H1 (cell line): ENCODE measurements at regions not wholly inside any gene's neighbourhood (a gene's known extent, or its start where the extent isn't known, plus 50 kb on each side); places are given as distances from the start of the nearest gene placed in this dataset.

Experiments used
- CTCF ChIA-PET: fragments of 300-600 bp; sonication (Branson Sonifier 250); formaldehyde crosslinking; loops from one replicate; lab custom pipeline; 2021; ENCODE audit not compliant: partially characterized antibody; lab: Charles Lee
- POLR2A ChIA-PET: fragments of 300-600 bp; sonication (Branson Sonifier 250); formaldehyde crosslinking; loops from one replicate; lab custom pipeline; 2021; ENCODE audit warnings: inconsistent platforms; ENCODE audit not compliant: partially characterized antibody; lab: Charles Lee
- DNase-seq, 2 experiments: peaks; one replicate each; pipeline versions ENCODE4 v3.0.0 to v3.0.0-alpha.2; 2010 to 2022; ENCODE audit warnings: low spot score in 2 of 2, low read depth in 1 of 2, mixed read lengths in 1 of 2
- FAIRE-seq: peaks from 2 replicates; lab custom pipeline; 2011; peaks lifted over from hg19 to GRCh38; lab: Jason Lieb, UNC
- H2AFZ ChIP-seq: 2 replicates; pipeline ENCODE4 v1.8.1; 2012; ENCODE audit warnings: low read length, inconsistent platforms
- H2AK5ac ChIP-seq: 2 replicates; pipeline ENCODE4 v1.6.1; 2013; ENCODE audit warnings: low read depth, low read length
- H2BK120ac ChIP-seq: replicated peaks from 2 replicates; pipeline ENCODE3; 2013; ENCODE audit warnings: low read depth, low read length, inconsistent platforms
- H2BK12ac ChIP-seq: 2 replicates; pipeline ENCODE4 v1.6.1; 2013; ENCODE audit warnings: low read depth, low read length
- H2BK15ac ChIP-seq: 2 replicates; pipeline ENCODE4 v1.6.1; 2013; ENCODE audit warnings: low read length
- H2BK20ac ChIP-seq: 2 replicates; pipeline ENCODE4 v1.6.1; 2013; ENCODE audit warnings: low read length
- H2BK5ac ChIP-seq: 2 replicates; pipeline ENCODE4 v1.6.1; 2013; ENCODE audit warnings: low read depth, low read length
- H3K14ac ChIP-seq: 2 replicates; pipeline ENCODE4 v1.6.1; 2013; ENCODE audit warnings: inconsistent platforms; ENCODE audit not compliant: insufficient read length
- H3K18ac ChIP-seq: 2 replicates; pipeline ENCODE4 v1.6.1; 2013; ENCODE audit warnings: low read length; ENCODE audit errors: extremely low read depth
- H3K23ac ChIP-seq: 2 replicates; pipeline ENCODE4 v1.6.1; 2013; ENCODE audit warnings: inconsistent platforms; ENCODE audit not compliant: insufficient read length
- H3K23me2 ChIP-seq: 2 replicates; pipeline ENCODE4 v1.6.1; 2013; ENCODE audit warnings: low read depth, low read length
- H3K27ac ChIP-seq: 2 replicates; pipeline ENCODE4 v1.6.1; 2011; ENCODE audit warnings: low read depth, low read length, inconsistent platforms
- H3K27me3 ChIP-seq, 4 experiments: replicated peaks in 1 of 4; 1 replicate in 1 of 4; 2 replicates in 3 of 4; pipeline versions ENCODE4 v1.6.1 to v1.8.1; 2011 to 2013; ENCODE audit warnings: low read length in 3 of 4, mild to moderate bottlenecking in 3 of 4, inconsistent platforms in 2 of 4, mixed read lengths in 2 of 4, moderate library complexity in 1 of 4; ENCODE audit not compliant: control insufficient read depth in 3 of 4, insufficient read depth in 3 of 4; ENCODE audit errors: extremely low read depth in 1 of 4
- H3K36me3 ChIP-seq, 4 experiments: 2 replicates each; pipeline versions ENCODE4 v1.6.1 to v1.8.1; 2011 to 2013; ENCODE audit warnings: mild to moderate bottlenecking in 4 of 4, low read length in 3 of 4, moderate library complexity in 2 of 4, control low read depth in 1 of 4, inconsistent platforms in 1 of 4; ENCODE audit not compliant: insufficient read depth in 4 of 4, control insufficient read depth in 2 of 4
- H3K4ac ChIP-seq: replicated peaks from 2 replicates; pipeline ENCODE3; 2013; ENCODE audit warnings: low read length, low read depth, mixed read lengths, inconsistent platforms; ENCODE audit not compliant: insufficient read length
- H3K4me1 ChIP-seq, 4 experiments: replicated peaks in 1 of 4; 1 replicate in 1 of 4; 2 replicates in 3 of 4; pipeline versions ENCODE4 v1.6.1 to v1.8.1; 2011 to 2013; ENCODE audit warnings: low read length in 3 of 4, inconsistent platforms in 2 of 4, mixed read lengths in 1 of 4; ENCODE audit not compliant: insufficient read depth in 4 of 4, control insufficient read depth in 3 of 4
- H3K4me2 ChIP-seq, 2 experiments: 2 replicates each; pipeline versions ENCODE4 v1.6.1 to v1.8.1; 2011 to 2013; ENCODE audit warnings: low read depth in 2 of 2, low read length in 2 of 2, control low read depth in 1 of 2, inconsistent platforms in 1 of 2, mild to moderate bottlenecking in 1 of 2; ENCODE audit not compliant: insufficient read depth in 1 of 2
- H3K4me3 ChIP-seq, 4 experiments: fragments of 200-600, 300-600 bp in 1 of 4; sonication (generic), shearing (Covaris generic), sonication (Bioruptor Twin) in 1 of 4; 2 replicates each; pipeline versions ENCODE4 v1.5.1 to v1.8.1; 2011 to 2016; ENCODE audit warnings: low read length in 4 of 4, low read depth in 3 of 4, control low read depth in 2 of 4, inconsistent platforms in 2 of 4, mild to moderate bottlenecking in 2 of 4, mixed read lengths in 1 of 4, moderate library complexity in 1 of 4; ENCODE audit not compliant: insufficient read depth in 2 of 4; ENCODE audit errors: extremely low read depth in 1 of 4
- H3K56ac ChIP-seq: replicated peaks from 2 replicates; pipeline ENCODE3; 2013; ENCODE audit warnings: low read depth, mild to moderate bottlenecking, mixed read lengths, low read length, inconsistent platforms; ENCODE audit not compliant: insufficient read length
- H3K79me1 ChIP-seq: 2 replicates; pipeline ENCODE4 v1.6.1; 2013; ENCODE audit warnings: low read depth, low read length, control low read depth
- H3K79me2 ChIP-seq, 2 experiments: 2 replicates each; pipeline versions ENCODE4 v1.6.1 to v1.8.1; 2012 to 2013; ENCODE audit warnings: low read length in 2 of 2, mild to moderate bottlenecking in 2 of 2, inconsistent platforms in 1 of 2; ENCODE audit not compliant: insufficient read depth in 2 of 2, control insufficient read depth in 1 of 2
- H3K9ac ChIP-seq, 4 experiments: replicated peaks in 1 of 4; 1 replicate in 1 of 4; 2 replicates in 3 of 4; pipeline versions ENCODE4 v1.6.1 to v1.8.1; 2011 to 2013; ENCODE audit warnings: low read depth in 3 of 4, low read length in 3 of 4, control low read depth in 2 of 4, mild to moderate bottlenecking in 2 of 4, moderate library complexity in 2 of 4, inconsistent platforms in 1 of 4; ENCODE audit errors: extremely low read depth in 1 of 4
- H3K9me3 ChIP-seq, 2 experiments: 2 replicates each; pipeline versions ENCODE4 v1.6.1 to v1.8.1; 2012 to 2013; ENCODE audit warnings: mild to moderate bottlenecking in 2 of 2, moderate library complexity in 2 of 2, control low read depth in 1 of 2, inconsistent platforms in 1 of 2, low read depth in 1 of 2, low read length in 1 of 2, mixed read lengths in 1 of 2; ENCODE audit not compliant: insufficient read depth in 2 of 2
- H4K20me1 ChIP-seq, 2 experiments: replicated peaks in 1 of 2; 2 replicates each; pipeline versions ENCODE3 to v1.8.1; 2011 to 2013; ENCODE audit warnings: inconsistent platforms in 2 of 2, low read length in 2 of 2, mild to moderate bottlenecking in 1 of 2; ENCODE audit not compliant: insufficient read depth in 2 of 2, control insufficient read depth in 1 of 2
- H4K5ac ChIP-seq: 2 replicates; pipeline ENCODE4 v1.6.1; 2013; ENCODE audit warnings: low read length, low read depth, mixed read lengths, inconsistent platforms; ENCODE audit not compliant: insufficient read length
- H4K8ac ChIP-seq: 2 replicates; pipeline ENCODE4 v1.8.0; 2013; ENCODE audit warnings: mild to moderate bottlenecking, moderate library complexity, low read length, inconsistent platforms; ENCODE audit not compliant: insufficient read depth; ENCODE audit errors: extremely low read depth
- H4K91ac ChIP-seq: replicated peaks from 2 replicates; pipeline ENCODE3; 2013; ENCODE audit warnings: low read length, mixed read lengths, inconsistent platforms; ENCODE audit not compliant: insufficient read length
- ASH2L ChIP-seq: fragments of 200-600, 300-600 bp; sonication (generic); IDR thresholded peaks from one replicate; pipeline ENCODE4 v1.7.1; 2017; ENCODE audit warnings: low read length
- CBX5 ChIP-seq: fragments of 300-800, 300-1000 bp; sonication (generic); IDR thresholded peaks from 2 replicates; pipeline ENCODE4 v1.7.1; 2016; ENCODE audit warnings: antibody characterized with exemption, low read length, low read depth
- CREB1 ChIP-seq: IDR thresholded peaks from 2 replicates; pipeline ENCODE4 v1.6.1; 2012; ENCODE audit warnings: inconsistent platforms
- EGR1 ChIP-seq: IDR thresholded peaks from 2 replicates; pipeline ENCODE4 v1.6.1; 2011; ENCODE audit warnings: low read depth, low read length, borderline replicate concordance
- EP300 ChIP-seq, 2 experiments: IDR thresholded peaks; 1 replicate in 1 of 2; 2 replicates in 1 of 2; pipeline ENCODE4 v1.6.1; 2011 to 2012; ENCODE audit warnings: low read depth in 2 of 2, low read length in 2 of 2, mild to moderate bottlenecking in 2 of 2, borderline replicate concordance in 1 of 2, inconsistent platforms in 1 of 2, moderate library complexity in 1 of 2
- JUND ChIP-seq: IDR thresholded peaks from 2 replicates; pipeline ENCODE4 v1.6.1; 2011; ENCODE audit warnings: mild to moderate bottlenecking, improper control_type of control experiment, low read length
- RBBP5 ChIP-seq: IDR thresholded peaks from 2 replicates; pipeline ENCODE4 v1.7.1; 2012; ENCODE audit warnings: low read depth, mild to moderate bottlenecking, inconsistent platforms, low read length, moderate library complexity, borderline replicate concordance
- SIRT6 ChIP-seq: IDR thresholded peaks from one replicate; pipeline ENCODE4 v1.7.1; 2012; ENCODE audit warnings: low read length, inconsistent platforms
- SP2 ChIP-seq: IDR thresholded peaks from 2 replicates; pipeline ENCODE4 v1.6.1; 2012; ENCODE audit warnings: mild to moderate bottlenecking, low read length, inconsistent platforms
- SP4 ChIP-seq: IDR thresholded peaks from 2 replicates; pipeline ENCODE4 v1.6.1; 2012; ENCODE audit warnings: low read length, inconsistent platforms
- TAF1 ChIP-seq: IDR thresholded peaks from 2 replicates; pipeline ENCODE4 v1.6.1; 2011; ENCODE audit warnings: mild to moderate bottlenecking, low read depth, low read length
- YY1 ChIP-seq: IDR thresholded peaks from 2 replicates; pipeline ENCODE4 v1.6.1; 2011; ENCODE audit warnings: low read depth, mild to moderate bottlenecking, low read length
- WGBS, 2 experiments: shearing (Covaris generic) in 1 of 2; methylation state at CpG; one replicate each; pipeline versions ENCODE4 v1.1.6 to v1.1.7; 2013 to 2015; ENCODE audit warnings: low lambda C conversion rate in 2 of 2, mixed read lengths in 2 of 2, inconsistent platforms in 1 of 2, low coverage in 1 of 2, missing lambda C conversion rate in 1 of 2; ENCODE audit not compliant: insufficient replicate concordance in 2 of 2, insufficient coverage in 1 of 2, insufficient read length in 1 of 2; ENCODE audit errors: extremely low coverage in 1 of 2, missing lambda C conversion rate in 1 of 2; 5-methylcytosine and 5-hydroxymethylcytosine counted together
- TF ChIP-seq, protein P1 (sequence below): IDR thresholded peaks from 2 replicates; pipeline ENCODE4 v1.6.1; 2012; ENCODE audit warnings: inconsistent platforms
- TF ChIP-seq, protein P2 (sequence below), 3 experiments: IDR thresholded peaks; 1 replicate in 2 of 3; 2 replicates in 1 of 3; pipeline versions ENCODE4 v1.5.1 to v1.6.1; 2011; ENCODE audit warnings: low read length in 3 of 3, mild to moderate bottlenecking in 3 of 3, inconsistent platforms in 2 of 3, low read depth in 1 of 3, moderate library complexity in 1 of 3; ENCODE audit not compliant: insufficient read depth in 1 of 3; ENCODE audit errors: control extremely low read depth in 1 of 3

DNA sequence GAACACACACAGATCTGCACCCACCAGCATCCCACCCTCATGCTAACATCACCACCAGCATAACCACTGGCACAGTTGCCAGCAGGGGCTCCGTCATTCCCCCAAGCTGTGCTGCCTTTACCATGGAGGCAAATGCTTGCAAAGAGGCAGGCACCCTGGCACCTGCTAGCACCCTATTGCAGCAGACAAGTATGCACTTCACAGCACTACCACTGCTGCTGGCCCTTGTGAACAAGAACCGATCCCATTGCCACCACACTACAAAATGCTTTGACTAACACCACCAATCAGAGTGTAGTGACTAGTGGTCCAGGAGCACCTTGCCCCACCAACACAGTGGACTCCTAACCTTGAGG, 862.2 kb upstream of the DPPA4 start:
- POLR2A ChIA-PET = no interaction called here
- DNase-seq (no peak), FAIRE-seq (no peak)
- Histone ChIP-seq H3K4me3 (no peak overlapping the region), H4K8ac (no peak overlapping the region; the same call in 1 of the 2 replicates), H3K23ac (no peak overlapping the region), H2AK5ac (no peak overlapping the region), H4K91ac (no peak overlapping the region), H2AFZ (no peak overlapping the region), H2BK20ac (no peak overlapping the region)
- TF ChIP-seq, protein P1, sequence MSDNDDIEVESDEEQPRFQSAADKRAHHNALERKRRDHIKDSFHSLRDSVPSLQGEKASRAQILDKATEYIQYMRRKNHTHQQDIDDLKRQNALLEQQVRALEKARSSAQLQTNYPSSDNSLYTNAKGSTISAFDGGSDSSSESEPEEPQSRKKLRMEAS = no peak
- TF ChIP-seq EP300 (IDR thresholded peaks at IDR 0.05; ENCODE audit: borderline replicate concordance in 1 of 2, low read depth in 2 of 2, low read length in 2 of 2) = no peak
- TF ChIP-seq, protein P2, sequence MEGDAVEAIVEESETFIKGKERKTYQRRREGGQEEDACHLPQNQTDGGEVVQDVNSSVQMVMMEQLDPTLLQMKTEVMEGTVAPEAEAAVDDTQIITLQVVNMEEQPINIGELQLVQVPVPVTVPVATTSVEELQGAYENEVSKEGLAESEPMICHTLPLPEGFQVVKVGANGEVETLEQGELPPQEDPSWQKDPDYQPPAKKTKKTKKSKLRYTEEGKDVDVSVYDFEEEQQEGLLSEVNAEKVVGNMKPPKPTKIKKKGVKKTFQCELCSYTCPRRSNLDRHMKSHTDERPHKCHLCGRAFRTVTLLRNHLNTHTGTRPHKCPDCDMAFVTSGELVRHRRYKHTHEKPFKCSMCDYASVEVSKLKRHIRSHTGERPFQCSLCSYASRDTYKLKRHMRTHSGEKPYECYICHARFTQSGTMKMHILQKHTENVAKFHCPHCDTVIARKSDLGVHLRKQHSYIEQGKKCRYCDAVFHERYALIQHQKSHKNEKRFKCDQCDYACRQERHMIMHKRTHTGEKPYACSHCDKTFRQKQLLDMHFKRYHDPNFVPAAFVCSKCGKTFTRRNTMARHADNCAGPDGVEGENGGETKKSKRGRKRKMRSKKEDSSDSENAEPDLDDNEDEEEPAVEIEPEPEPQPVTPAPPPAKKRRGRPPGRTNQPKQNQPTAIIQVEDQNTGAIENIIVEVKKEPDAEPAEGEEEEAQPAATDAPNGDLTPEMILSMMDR (IDR thresholded peaks at IDR 0.05; ENCODE audit: control extremely low read depth in 1 of 3, insufficient read depth in 1 of 3, low read depth in 1 of 3, low read length in 3 of 3) = no peak
- no peak for TF ChIP-seq RBBP5
- TF ChIP-seq SIRT6 = no peak
- no peak for TF ChIP-seq JUND
- no peak for TF ChIP-seq ASH2L
- TF ChIP-seq YY1 = no peak
- no peak for TF ChIP-seq EGR1
- no peak for TF ChIP-seq SP4
- no peak for TF ChIP-seq CBX5
- no peak for TF ChIP-seq TAF1
- TF ChIP-seq CREB1 = no peak
- TF ChIP-seq SP2 = no peak
- TF ChIP-seq, all 59 proteins: peak for 0
- no peak overlapping the region for H3K4ac ChIP-seq
- H3K27me3 ChIP-seq = no peaks in the 10 kb centered on the region
- no peak overlapping the region for H3K56ac ChIP-seq
- CTCF ChIA-PET = no interaction called here
- no peaks in the 10 kb centered on the region for H3K79me1 ChIP-seq
- H2BK15ac ChIP-seq = no peak overlapping the region
- no peaks in the 10 kb centered on the region for H3K9me3 ChIP-seq
- H3K27ac ChIP-seq = no peak overlapping the region
- peak overlapping the region; percentile 78 for H2BK120ac ChIP-seq
- no peak overlapping the region for H3K18ac ChIP-seq
- no peak overlapping the region for H2BK5ac ChIP-seq
- H3K4me2 ChIP-seq = no peak overlapping the region
- no peak overlapping the region for H3K9ac ChIP-seq
- H3K79me2 ChIP-seq = no peaks in the 10 kb centered on the region
- 92% methylated on average over 2 of the region's 2 CpGs; no CpG with 5 or more reads in 1 of the 2 experiments for WGBS, 2 experiments
- H4K5ac ChIP-seq = no peak overlapping the region
- no peaks in the 10 kb centered on the region for H3K23me2 ChIP-seq
- H3K14ac ChIP-seq = no peak overlapping the region
- no peaks in the 10 kb centered on the region for H4K20me1 ChIP-seq
- no peaks in the 10 kb centered on the region for H3K4me1 ChIP-seq
- H2BK12ac ChIP-seq = no peak overlapping the region
- no peaks in the 10 kb centered on the region for H3K36me3 ChIP-seq
